Fibroblast of lung (primary cell): ENCODE measurements at regions not wholly inside any gene's neighbourhood (a gene's known extent, or its start where the extent isn't known, plus 50 kb on each side); places are given as distances from the start of the nearest gene placed in this dataset.

Experiments
- EZH2 ChIP-seq: IDR thresholded peaks from 2 replicates; pipeline ENCODE4 v1.5.1; 2012; ENCODE audit warnings: low read length, control low read depth, mild to moderate bottlenecking; ENCODE audit errors: missing control alignments
- TF ChIP-seq, protein P1 (sequence below), 2 donors: IDR thresholded peaks in 1 of 2; conservative IDR thresholded peaks in 1 of 2; 1 replicate in 1 of 2; 2 replicates in 1 of 2; pipeline ENCODE4 v1.5.1; 2011 to 2012; ENCODE audit warnings: low read length in 2 of 2, control low read depth in 1 of 2, inconsistent platforms in 1 of 2, low read depth in 1 of 2, mild to moderate bottlenecking in 1 of 2

DNA sequence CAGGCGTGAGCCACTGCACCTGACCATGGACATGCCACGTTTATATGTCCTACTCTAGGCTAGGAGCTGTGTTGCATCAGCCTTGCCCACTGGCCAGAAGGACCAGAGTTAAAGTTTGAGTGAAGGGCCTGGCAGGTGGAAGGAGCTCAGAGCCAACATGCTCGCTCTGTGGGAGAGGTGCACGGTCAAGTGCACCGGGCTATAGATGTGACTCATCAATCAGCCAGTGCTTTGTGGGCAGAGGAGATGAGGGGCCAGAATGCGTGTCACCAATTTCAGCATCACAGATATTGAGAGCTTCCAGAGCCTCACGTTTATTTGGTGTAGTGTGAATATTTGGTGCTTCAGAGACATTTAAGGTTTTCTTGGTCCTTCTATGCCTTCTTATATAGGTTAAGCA, 137.3 kb upstream of the KBTBD8 start:
- TF ChIP-seq, protein P1, sequence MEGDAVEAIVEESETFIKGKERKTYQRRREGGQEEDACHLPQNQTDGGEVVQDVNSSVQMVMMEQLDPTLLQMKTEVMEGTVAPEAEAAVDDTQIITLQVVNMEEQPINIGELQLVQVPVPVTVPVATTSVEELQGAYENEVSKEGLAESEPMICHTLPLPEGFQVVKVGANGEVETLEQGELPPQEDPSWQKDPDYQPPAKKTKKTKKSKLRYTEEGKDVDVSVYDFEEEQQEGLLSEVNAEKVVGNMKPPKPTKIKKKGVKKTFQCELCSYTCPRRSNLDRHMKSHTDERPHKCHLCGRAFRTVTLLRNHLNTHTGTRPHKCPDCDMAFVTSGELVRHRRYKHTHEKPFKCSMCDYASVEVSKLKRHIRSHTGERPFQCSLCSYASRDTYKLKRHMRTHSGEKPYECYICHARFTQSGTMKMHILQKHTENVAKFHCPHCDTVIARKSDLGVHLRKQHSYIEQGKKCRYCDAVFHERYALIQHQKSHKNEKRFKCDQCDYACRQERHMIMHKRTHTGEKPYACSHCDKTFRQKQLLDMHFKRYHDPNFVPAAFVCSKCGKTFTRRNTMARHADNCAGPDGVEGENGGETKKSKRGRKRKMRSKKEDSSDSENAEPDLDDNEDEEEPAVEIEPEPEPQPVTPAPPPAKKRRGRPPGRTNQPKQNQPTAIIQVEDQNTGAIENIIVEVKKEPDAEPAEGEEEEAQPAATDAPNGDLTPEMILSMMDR (conservative IDR thresholded peaks at IDR 0.05 in 1 of 2, IDR thresholded peaks at IDR 0.05 in 1 of 2; ENCODE audit: low read depth in 1 of 2, low read length in 2 of 2) = no peak
- no peak for TF ChIP-seq EZH2
